ENCODE measurements at regions not wholly inside any gene's neighbourhood (a gene's known extent, or its start where the extent isn't known, plus 50 kb on each side); places are given as distances from the start of the nearest gene placed in this dataset.

GRCh38 chr11:134584706-134585445 is 172.8 kb upstream of the B3GAT1 start:
- TF ChIP-seq POLR2A (IDR thresholded peaks at IDR 0.05), result no peak
- TF ChIP-seq, protein P1, sequence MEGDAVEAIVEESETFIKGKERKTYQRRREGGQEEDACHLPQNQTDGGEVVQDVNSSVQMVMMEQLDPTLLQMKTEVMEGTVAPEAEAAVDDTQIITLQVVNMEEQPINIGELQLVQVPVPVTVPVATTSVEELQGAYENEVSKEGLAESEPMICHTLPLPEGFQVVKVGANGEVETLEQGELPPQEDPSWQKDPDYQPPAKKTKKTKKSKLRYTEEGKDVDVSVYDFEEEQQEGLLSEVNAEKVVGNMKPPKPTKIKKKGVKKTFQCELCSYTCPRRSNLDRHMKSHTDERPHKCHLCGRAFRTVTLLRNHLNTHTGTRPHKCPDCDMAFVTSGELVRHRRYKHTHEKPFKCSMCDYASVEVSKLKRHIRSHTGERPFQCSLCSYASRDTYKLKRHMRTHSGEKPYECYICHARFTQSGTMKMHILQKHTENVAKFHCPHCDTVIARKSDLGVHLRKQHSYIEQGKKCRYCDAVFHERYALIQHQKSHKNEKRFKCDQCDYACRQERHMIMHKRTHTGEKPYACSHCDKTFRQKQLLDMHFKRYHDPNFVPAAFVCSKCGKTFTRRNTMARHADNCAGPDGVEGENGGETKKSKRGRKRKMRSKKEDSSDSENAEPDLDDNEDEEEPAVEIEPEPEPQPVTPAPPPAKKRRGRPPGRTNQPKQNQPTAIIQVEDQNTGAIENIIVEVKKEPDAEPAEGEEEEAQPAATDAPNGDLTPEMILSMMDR (IDR thresholded peaks at IDR 0.05), result no peak
- no peak for TF ChIP-seq POLR2AphosphoS5 (IDR thresholded peaks at IDR 0.05)

All from prostate gland (tissue), 2 donors.